T-cell (primary cell): ENCODE measurements at regions not wholly inside any gene's neighbourhood (a gene's known extent, or its start where the extent isn't known, plus 50 kb on each side); places are given as distances from the start of the nearest gene placed in this dataset.

Experiments used
- ATAC-seq, 4 experiments: fragments of 200-7000 bp in 3 of 4; fragments of 150-1000 bp in 1 of 4; cut with Tn5 transposase; replicated peaks in 1 of 4; 1 replicate in 3 of 4; 2 replicates in 1 of 4; pipeline ENCODE4 v1.10.0; 2021; ENCODE audit warnings: moderate library complexity in 3 of 4, mild to moderate bottlenecking in 2 of 4, moderate number of reproducible peaks in 1 of 4
- CTCF ChIA-PET, 2 donors: fragments of 300-600 bp; sonication (Branson Sonifier 250); formaldehyde crosslinking; loops; one replicate each; lab custom pipeline; 2022; ENCODE audit warnings: antibody characterized with exemption in 2 of 2; lab: Charles Lee
- POLR2A ChIA-PET, 2 donors: fragments of 300-600 bp; sonication (Branson Sonifier 250); formaldehyde crosslinking; loops; one replicate each; lab custom pipeline; 2022; ENCODE audit warnings: antibody characterized with exemption in 2 of 2; lab: Charles Lee
- DNase-seq, 35 experiments: peaks; one replicate each; pipeline versions ENCODE4 v3.0.0 to v3.0.0-alpha.2; 2013 to 2023
- H3K27ac ChIP-seq: one replicate; pipeline ENCODE4 v1.5.1; 2013; ENCODE audit warnings: low read length
- H3K27me3 ChIP-seq, 2 experiments: replicated peaks in 1 of 2; 1 replicate in 1 of 2; 2 replicates in 1 of 2; pipeline versions ENCODE4 v1.6.1 to v1.7.0; 2013; ENCODE audit warnings: low read length in 1 of 2, mixed read lengths in 1 of 2; ENCODE audit not compliant: control insufficient read depth in 2 of 2, insufficient read depth in 2 of 2; ENCODE audit errors: extremely low read depth in 1 of 2
- H3K36me3 ChIP-seq, 2 donors: 1 replicate in 1 of 2; 2 replicates in 1 of 2; pipeline versions ENCODE4 v1.6.1 to v1.7.0; 2013; ENCODE audit warnings: low read length in 1 of 2; ENCODE audit not compliant: control insufficient read depth in 2 of 2, insufficient read depth in 1 of 2; ENCODE audit errors: extremely low read depth in 1 of 2
- H3K4me1 ChIP-seq, 2 experiments: 1 replicate in 1 of 2; 2 replicates in 1 of 2; pipeline versions ENCODE4 v1.6.1 to v1.7.0; 2013; ENCODE audit warnings: low read length in 2 of 2, mixed read lengths in 1 of 2; ENCODE audit not compliant: insufficient read depth in 2 of 2, control insufficient read depth in 1 of 2; ENCODE audit errors: extremely low read depth in 1 of 2
- H3K4me3 ChIP-seq, 2 donors: 1 replicate in 1 of 2; 2 replicates in 1 of 2; pipeline versions ENCODE4 v1.5.1 to v1.7.0; 2013; ENCODE audit warnings: mild to moderate bottlenecking in 2 of 2, low read length in 1 of 2, moderate library complexity in 1 of 2; ENCODE audit not compliant: control insufficient read depth in 1 of 2; ENCODE audit errors: extremely low read depth in 1 of 2
- H3K9me3 ChIP-seq: 2 replicates; pipeline ENCODE4 v1.7.0; 2013
- H3K27ac Mint-ChIP-seq, 2 donors: one replicate each; pipeline ENCODE4 v1.8.0; 2020 to 2021; ENCODE audit warnings: mild to moderate bottlenecking in 2 of 2, mixed read lengths in 2 of 2
- H3K27me3 Mint-ChIP-seq, 2 donors: one replicate each; pipeline ENCODE4 v1.8.0; 2021 to 2022; ENCODE audit warnings: mixed read lengths in 2 of 2
- H3K36me3 Mint-ChIP-seq: one replicate; pipeline ENCODE4 v1.8.0; 2021; ENCODE audit warnings: mixed read lengths
- H3K4me1 Mint-ChIP-seq, 3 donors: one replicate each; pipeline ENCODE4 v1.8.0; 2020 to 2022; ENCODE audit warnings: mixed read lengths in 3 of 3, mild to moderate bottlenecking in 1 of 3
- H3K4me3 Mint-ChIP-seq, 3 donors: one replicate each; pipeline ENCODE4 v1.8.0; 2020 to 2022; ENCODE audit warnings: mild to moderate bottlenecking in 3 of 3, mixed read lengths in 3 of 3, moderate library complexity in 3 of 3
- H3K9me3 Mint-ChIP-seq, 3 donors: one replicate each; pipeline ENCODE4 v1.8.0; 2020 to 2022; ENCODE audit warnings: mixed read lengths in 3 of 3
- WGBS: methylation state at CpG from one replicate; pipeline ENCODE4 v1.1.5; 2013; ENCODE audit warnings: missing lambda C conversion rate; ENCODE audit not compliant: insufficient coverage; 5-methylcytosine and 5-hydroxymethylcytosine counted together

DNA sequence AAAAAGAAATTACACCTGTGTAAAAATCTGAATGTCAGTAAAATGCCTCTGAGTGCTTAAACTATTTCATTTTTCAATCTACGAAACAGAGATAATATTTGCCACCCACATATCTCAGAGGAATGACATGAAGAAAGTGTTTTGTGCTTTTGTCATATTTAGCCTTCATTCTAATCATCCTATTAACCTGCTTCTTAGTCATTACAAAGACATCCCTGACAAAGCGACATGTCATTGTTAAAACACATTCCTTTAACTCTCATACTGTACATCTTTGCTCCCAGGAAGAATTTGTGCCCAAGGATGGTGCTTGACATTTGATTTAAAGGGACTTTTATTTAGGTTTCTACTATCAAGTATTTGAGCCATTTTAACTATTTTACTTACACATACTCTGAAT, 275.9 kb downstream of the DMRTA1 start:
- Histone ChIP-seq H3K27ac (no peak overlapping the region), H3K4me1 (no peaks in the 10 kb centered on the region), H3K4me3 (no peak overlapping the region), H3K36me3 (no peaks in the 10 kb centered on the region), H3K27me3 (no peaks in the 10 kb centered on the region), H3K9me3 (no peaks in the 10 kb centered on the region)
- Mint-ChIP-seq H3K27ac (no peak overlapping the region), H3K4me1 (no peaks in the 10 kb centered on the region), H3K9me3 (peaks cover 5 to 6% (median 5%) of the 10 kb centered on the region in 3 donors), H3K36me3 (no peaks in the 10 kb centered on the region), H3K4me3 (no peak overlapping the region), H3K27me3 (no peaks in the 10 kb centered on the region)
- DNase-seq (no peak), ATAC-seq (no peak)
- no CpG with 5 or more reads among the region's 2 CpGs for WGBS
- POLR2A ChIA-PET, result no interaction called here
- CTCF ChIA-PET, result no interaction called here

DNA sequence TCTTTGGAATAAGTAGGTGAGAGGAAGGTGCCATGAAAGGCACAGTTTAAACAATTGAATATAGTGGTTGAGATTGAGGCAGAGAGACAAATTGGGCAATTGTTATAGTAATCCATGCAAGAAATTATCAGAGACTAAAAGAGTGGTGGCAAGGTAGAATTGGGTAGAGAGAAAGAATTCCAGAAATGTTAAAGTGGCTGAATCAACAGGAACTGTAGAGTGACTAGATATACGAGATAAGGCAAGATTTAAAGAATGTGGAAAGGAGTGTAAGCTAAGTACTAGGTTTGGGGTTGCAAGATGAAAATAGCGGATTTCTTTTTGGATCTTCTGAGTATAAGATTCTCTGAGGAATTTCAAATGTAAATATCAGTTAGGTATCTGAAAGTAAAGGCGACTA, 285.2 kb downstream of the DMRTA1 start:
- ChIA-PET CTCF (no interaction called here), POLR2A (no interaction called here)
- H3K4me1 Mint-ChIP-seq, result no peaks in the 10 kb centered on the region
- no peaks in the 10 kb centered on the region for H3K9me3 ChIP-seq
- ATAC-seq (no peak), DNase-seq (no peak)
- H3K27ac Mint-ChIP-seq, result no peak overlapping the region
- no peak overlapping the region for H3K4me3 Mint-ChIP-seq
- no peak overlapping the region for H3K4me3 ChIP-seq
- H3K27me3 ChIP-seq, result no peaks in the 10 kb centered on the region
- H3K4me1 ChIP-seq, result no peaks in the 10 kb centered on the region
- no peaks in the 10 kb centered on the region for H3K36me3 ChIP-seq
- H3K36me3 Mint-ChIP-seq, result no peaks in the 10 kb centered on the region
- H3K27ac ChIP-seq, result no peak overlapping the region
- WGBS, result 63% methylated on average over 2 of the region's 3 CpGs
- no peaks in the 10 kb centered on the region for H3K27me3 Mint-ChIP-seq
- peaks cover 15 to 22% (median 20%) of the 10 kb centered on the region in 3 donors for H3K9me3 Mint-ChIP-seq

- DNase-seq, result no peak
- no peaks in the 10 kb centered on the region for H3K27me3 Mint-ChIP-seq
- CTCF ChIA-PET, result no interaction called here
- Histone ChIP-seq H3K4me1 (no peaks in the 10 kb centered on the region), H3K9me3 (no peaks in the 10 kb centered on the region), H3K27ac (no peak overlapping the region), H3K36me3 (no peaks in the 10 kb centered on the region), H3K27me3 (no peaks in the 10 kb centered on the region), H3K4me3 (no peak overlapping the region)
- WGBS, result no CpG with 5 or more reads among the region's 1 CpG
- POLR2A ChIA-PET, result no interaction called here
- no peaks in the 10 kb centered on the region for H3K4me1 Mint-ChIP-seq
- peaks cover 7 to 29% (median 11%) of the 10 kb centered on the region in 3 donors for H3K9me3 Mint-ChIP-seq
- no peak overlapping the region for H3K4me3 Mint-ChIP-seq
- H3K36me3 Mint-ChIP-seq, result no peaks in the 10 kb centered on the region
- H3K27ac Mint-ChIP-seq, result no peak overlapping the region
- no peak for ATAC-seq
These were observed 293.1 kb downstream of the DMRTA1 start for GRCh38 chr9:22739712-22740111.

DNA sequence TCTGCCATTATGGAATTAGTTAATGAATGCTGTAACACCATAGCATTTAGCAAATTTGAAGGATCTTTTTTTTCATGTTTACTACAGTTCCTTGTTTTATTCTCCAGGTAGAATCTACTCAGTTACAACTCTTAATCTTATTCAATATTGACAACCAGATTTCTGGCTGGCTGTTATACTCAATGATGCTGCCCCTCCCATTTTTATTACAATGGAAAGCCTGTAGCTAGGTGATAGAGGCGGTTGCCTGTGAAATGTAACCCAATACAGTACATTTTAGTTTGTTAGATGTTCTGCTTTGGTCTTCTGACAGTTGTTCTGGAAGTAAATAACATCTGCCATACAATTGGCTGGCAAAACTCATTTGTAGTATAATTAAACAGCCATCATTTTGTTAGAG, 294.2 kb downstream of the DMRTA1 start:
- H3K4me1 ChIP-seq, result no peaks in the 10 kb centered on the region
- no peak overlapping the region for H3K27ac Mint-ChIP-seq
- no peak overlapping the region for H3K4me3 ChIP-seq
- H3K27ac ChIP-seq, result no peak overlapping the region
- no peaks in the 10 kb centered on the region for H3K4me1 Mint-ChIP-seq
- DNase-seq (no peak), ATAC-seq (no peak)
- no peaks in the 10 kb centered on the region for H3K9me3 ChIP-seq
- no peaks in the 10 kb centered on the region for H3K36me3 Mint-ChIP-seq
- no peaks in the 10 kb centered on the region for H3K36me3 ChIP-seq
- POLR2A ChIA-PET, result no interaction called here
- CTCF ChIA-PET, result no interaction called here
- H3K4me3 Mint-ChIP-seq, result no peak overlapping the region
- no CpG with 5 or more reads among the region's 1 CpG for WGBS
- no peaks in the 10 kb centered on the region for H3K27me3 ChIP-seq
- H3K9me3 Mint-ChIP-seq, result peaks cover 10 to 29% (median 13%) of the 10 kb centered on the region in 3 donors
- H3K27me3 Mint-ChIP-seq, result no peaks in the 10 kb centered on the region

DNA sequence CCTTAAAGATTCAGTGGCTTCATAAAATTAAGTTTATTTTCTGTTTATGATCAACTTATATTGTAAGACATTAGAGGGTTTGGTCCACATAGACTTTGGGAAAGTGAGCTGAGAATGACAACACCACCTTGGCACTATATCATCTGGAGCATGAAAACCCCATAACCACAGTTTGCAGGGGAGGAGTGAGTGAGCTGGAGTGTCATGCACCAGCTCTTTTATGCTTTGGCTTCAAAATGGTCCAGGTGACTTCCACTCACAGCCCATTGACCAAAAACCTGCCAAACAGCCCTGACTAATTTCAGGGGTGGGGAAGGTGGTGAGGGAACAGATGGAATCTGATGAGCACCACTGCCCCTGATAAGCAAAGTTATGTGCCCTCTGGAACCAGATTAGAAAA, 295.8 kb downstream of the DMRTA1 start:
- H3K4me1 Mint-ChIP-seq, result no peaks in the 10 kb centered on the region
- POLR2A ChIA-PET, result no interaction called here
- H3K27ac Mint-ChIP-seq, result no peak overlapping the region

DNA sequence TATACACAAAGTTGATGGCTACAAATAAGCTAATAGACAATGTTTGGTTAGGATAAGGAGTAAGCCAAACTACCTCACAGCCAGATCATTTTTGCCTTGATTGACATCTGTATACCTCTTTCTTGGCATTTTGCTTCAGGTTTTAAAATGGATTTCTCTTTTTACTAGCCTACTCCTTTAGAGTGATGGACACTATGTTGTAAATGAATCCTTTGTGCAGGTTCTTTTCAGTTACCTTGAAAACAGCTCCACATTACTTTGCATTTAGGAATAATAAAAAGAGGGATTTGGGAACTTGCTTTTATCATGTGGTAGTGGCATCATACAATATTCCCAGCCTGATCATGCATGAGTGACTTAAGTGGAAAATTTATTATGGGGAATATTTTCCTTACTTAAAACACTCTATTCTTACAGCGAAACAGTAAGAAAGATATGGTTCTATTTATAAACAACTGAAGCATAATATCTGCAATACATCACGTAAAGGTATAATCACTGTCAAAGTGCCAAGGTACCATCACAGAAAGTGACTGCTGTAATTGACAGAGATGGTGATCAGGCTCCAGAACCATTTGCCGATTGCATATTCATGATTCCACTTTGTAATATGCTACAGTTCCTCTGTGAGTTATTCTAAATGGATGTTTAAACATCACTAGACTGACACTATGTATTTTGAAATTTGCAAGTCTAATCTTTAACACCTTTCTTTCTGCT, 327.0 kb downstream of the DMRTA1 start:
- no peaks in the 10 kb centered on the region for H3K4me1 Mint-ChIP-seq
- no peak overlapping the region for H3K27ac Mint-ChIP-seq
- ChIA-PET POLR2A (no interaction called here), CTCF (no interaction called here)
- no CpG with 5 or more reads among the region's 3 CpGs for WGBS
- no peak overlapping the region for H3K27ac ChIP-seq
- no peaks in the 10 kb centered on the region for H3K27me3 Mint-ChIP-seq
- H3K9me3 Mint-ChIP-seq, result peaks cover 5 to 20% (median 16%) of the 10 kb centered on the region in 3 donors
- H3K36me3 Mint-ChIP-seq, result no peaks in the 10 kb centered on the region
- no peaks in the 10 kb centered on the region for H3K36me3 ChIP-seq
- H3K4me3 ChIP-seq, result no peak overlapping the region
- no peak for ATAC-seq
- no peak for DNase-seq
- H3K4me3 Mint-ChIP-seq, result no peak overlapping the region
- H3K27me3 ChIP-seq, result no peaks in the 10 kb centered on the region
- no peaks in the 10 kb centered on the region for H3K4me1 ChIP-seq
- H3K9me3 ChIP-seq, result peaks cover 3% of the 10 kb centered on the region

More for the DNA sequence above, 295.8 kb downstream of the DMRTA1 start:
- ATAC-seq (no peak), DNase-seq (no peak)
- Histone ChIP-seq H3K4me1 (no peaks in the 10 kb centered on the region), H3K36me3 (no peaks in the 10 kb centered on the region), H3K27ac (no peak overlapping the region), H3K27me3 (no peaks in the 10 kb centered on the region), H3K4me3 (no peak overlapping the region), H3K9me3 (no peaks in the 10 kb centered on the region)
- Mint-ChIP-seq H3K27me3 (no peaks in the 10 kb centered on the region), H3K4me3 (no peak overlapping the region), H3K36me3 (no peaks in the 10 kb centered on the region), H3K9me3 (peaks cover 7 to 26% (median 13%) of the 10 kb centered on the region in 3 donors)
- CTCF ChIA-PET, result no interaction called here

DNA sequence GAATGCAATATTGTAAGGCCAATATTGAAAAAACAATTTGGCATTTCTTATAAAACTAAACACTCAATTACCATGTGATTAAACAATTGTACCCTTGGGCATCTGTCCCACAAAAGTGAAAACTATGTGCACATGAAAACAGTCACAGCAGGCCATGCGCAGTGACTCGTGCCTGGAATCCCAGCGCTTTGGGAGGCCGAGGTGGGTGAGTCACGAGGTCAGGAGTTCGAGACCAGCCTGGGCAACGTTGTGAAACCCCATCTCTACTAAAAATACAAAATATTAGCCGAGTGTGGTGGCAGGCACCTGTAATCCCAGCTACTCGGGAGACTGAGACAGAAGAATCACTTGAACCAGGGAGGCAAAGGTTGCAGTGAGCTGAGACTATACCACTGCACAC, 343.7 kb downstream of the DMRTA1 start:
- ChIA-PET POLR2A (no interaction called here), CTCF (no interaction called here)
- no peaks in the 10 kb centered on the region for H3K27me3 Mint-ChIP-seq
- 95% methylated on average over 4 of the region's 9 CpGs for WGBS
- H3K9me3 Mint-ChIP-seq, result peaks cover 9 to 22% (median 18%) of the 10 kb centered on the region in 3 donors
- no peak overlapping the region for H3K4me3 ChIP-seq
- H3K4me3 Mint-ChIP-seq, result no peak overlapping the region
- no peaks in the 10 kb centered on the region for H3K27me3 ChIP-seq
- no peak overlapping the region for H3K27ac ChIP-seq
- no peaks in the 10 kb centered on the region for H3K4me1 Mint-ChIP-seq
- ATAC-seq (no peak), DNase-seq (no peak)
- no peak overlapping the region for H3K27ac Mint-ChIP-seq
- no peaks in the 10 kb centered on the region for H3K4me1 ChIP-seq
- H3K9me3 ChIP-seq, result no peaks in the 10 kb centered on the region
- no peaks in the 10 kb centered on the region for H3K36me3 Mint-ChIP-seq
- no peaks in the 10 kb centered on the region for H3K36me3 ChIP-seq
